ENCODE measurements at regions not wholly inside any gene's neighbourhood (a gene's known extent, or its start where the extent isn't known, plus 50 kb on each side); places are given as distances from the start of the nearest gene placed in this dataset.
"Not testable (repeated sequence)": the region's sequence is repeated elsewhere in the genome, so short reads cannot be mapped to it uniquely, and the experiment has no call there.

- not testable (repeated sequence) for TF ChIP-seq EZH2 (IDR thresholded peaks at IDR 0.05; ENCODE audit: borderline replicate concordance, low read depth, low read length, poor library complexity, severe bottlenecking); CTCF (conservative IDR thresholded peaks at IDR 0.05; ENCODE audit: low read depth, low read length)
Measured at GRCh38 chr3:22706922-22707321, 496.2 kb upstream of the UBE2E2 start.
